ENCODE measurements at regions not wholly inside any gene's neighbourhood (a gene's known extent, or its start where the extent isn't known, plus 50 kb on each side); places are given as distances from the start of the nearest gene placed in this dataset.

- no peak for TF ChIP-seq CTCF (IDR thresholded peaks at IDR 0.05)
- no peak for TF ChIP-seq POLR2AphosphoS5 (IDR thresholded peaks at IDR 0.05; ENCODE audit: insufficient read depth in 1 of 2, low read depth in 1 of 2)
Measured at GRCh38 chr6:121984956-121985355, 414.5 kb upstream of the HSF2 start.

Data from vagina (tissue), 2 donors.